ENCODE measurements at regions not wholly inside any gene's neighbourhood (a gene's known extent, or its start where the extent isn't known, plus 50 kb on each side); places are given as distances from the start of the nearest gene placed in this dataset.
A peak's percentile ranks its signal among the peaks of the same experiment; 100 is the strongest.

DNA sequence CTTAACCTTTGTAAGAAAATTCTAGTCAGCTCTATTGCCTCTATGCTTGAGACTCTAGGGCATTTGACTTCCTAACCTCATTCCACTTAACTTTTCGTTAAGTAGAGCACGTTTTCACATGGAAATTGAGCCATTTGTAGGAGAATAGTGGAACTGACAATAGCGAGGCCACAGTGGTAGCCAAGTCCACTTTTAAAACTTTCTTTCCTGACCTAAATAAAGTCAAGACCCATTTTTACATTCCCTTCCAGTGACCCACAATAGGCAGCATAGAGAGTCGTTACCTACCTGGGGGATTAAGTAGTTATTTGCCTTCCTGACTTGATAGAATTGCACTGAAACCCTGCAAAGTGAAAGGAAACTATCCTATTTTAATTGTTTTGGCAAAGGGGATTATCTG is 386.0 kb upstream of the NECTIN3 start:
- Histone ChIP-seq H3K14ac (ENCODE audit: insufficient read depth, low read length) (no peak overlapping the region), H3K79me1 (ENCODE audit: insufficient read depth, low read depth, low read length, poor library complexity, severe bottlenecking) (no peaks in the 10 kb centered on the region), H3K4me1 (ENCODE audit: insufficient read depth, low read length) (peaks cover 15% of the 10 kb centered on the region; the same call in 1 of the 2 replicates), H2AFZ (ENCODE audit: low read length) (no peak overlapping the region), H2BK12ac (ENCODE audit: insufficient read length, low read depth, low read length) (no peak overlapping the region), H4K5ac (ENCODE audit: insufficient read length, low read depth, low read length) (no peak overlapping the region), H2BK20ac (ENCODE audit: low read depth, low read length, poor library complexity, severe bottlenecking) (no peak overlapping the region), H2BK5ac (ENCODE audit: insufficient read length, low read length) (no peak overlapping the region), H3K18ac (ENCODE audit: insufficient read length, low read depth, low read length) (no peak overlapping the region), H3K27ac (ENCODE audit: insufficient read length, low read depth, low read length) (peak overlapping the region; percentile 91), H3K23ac (ENCODE audit: insufficient read length, low read depth, low read length) (no peak overlapping the region), H2AK5ac (ENCODE audit: insufficient read length, low read length) (no peak overlapping the region), H3K9ac (ENCODE audit: extremely low read depth, insufficient read length, low read length) (no peak overlapping the region), H3K23me2 (ENCODE audit: insufficient read length, low read depth, low read length, poor library complexity, severe bottlenecking) (no peaks in the 10 kb centered on the region), H3K4me2 (ENCODE audit: insufficient read depth, insufficient read length, low read length) (peak overlapping the region; percentile 40), H3K9me3 (ENCODE audit: control insufficient read depth, low read depth, low read length) (no peaks in the 10 kb centered on the region), H3K4ac (ENCODE audit: low read depth, low read length) (no peak overlapping the region), H2BK120ac (ENCODE audit: low read depth, low read length, poor library complexity, severe bottlenecking) (no peak overlapping the region), H2BK15ac (ENCODE audit: low read depth, low read length) (no peak overlapping the region), H3K27me3 (ENCODE audit: insufficient read depth, low read length) (no peaks in the 10 kb centered on the region), H4K91ac (ENCODE audit: insufficient read length, low read depth, low read length) (no peak overlapping the region), H3K56ac (ENCODE audit: insufficient read length, low read depth, low read length) (no peak overlapping the region), H3K79me2 (ENCODE audit: insufficient read depth, low read length) (no peaks in the 10 kb centered on the region), H3T11ph (ENCODE audit: low read length) (no peak overlapping the region), H4K20me1 (ENCODE audit: control insufficient read depth, insufficient read depth, insufficient read length) (no peaks in the 10 kb centered on the region), H4K8ac (replicated peaks; ENCODE audit: insufficient read length, low read depth, low read length) (no peak overlapping the region)
- WGBS (ENCODE audit: extremely low coverage, insufficient read length, low lambda C conversion rate): no CpG with 5 or more reads among the region's 4 CpGs
- H3K27me3 Mint-ChIP-seq (ENCODE audit: low read depth): no peaks in the 10 kb centered on the region
- peaks cover 7 to 22% (median 21%) of the 10 kb centered on the region in 3 experiments; a peak in 6 of 7 replicates for H3K36me3 Mint-ChIP-seq (ENCODE audit: insufficient read depth in 1 of 3, low read depth in 3 of 3)
- peak overlapping the region; percentile 84 to 96 (median 94) for H3K27ac Mint-ChIP-seq
- peaks cover 55% of the 10 kb centered on the region in 2 experiments for H3K4me1 Mint-ChIP-seq
- peaks cover 0 to 6% of the 10 kb centered on the region in 2 experiments; a peak in 3 of 5 replicates for H3K9me3 Mint-ChIP-seq
- DNase-seq: no peak
- no peak overlapping the region; a peak in 1 of 5 replicates for H3K4me3 Mint-ChIP-seq
- TF ChIP-seq, protein P1, sequence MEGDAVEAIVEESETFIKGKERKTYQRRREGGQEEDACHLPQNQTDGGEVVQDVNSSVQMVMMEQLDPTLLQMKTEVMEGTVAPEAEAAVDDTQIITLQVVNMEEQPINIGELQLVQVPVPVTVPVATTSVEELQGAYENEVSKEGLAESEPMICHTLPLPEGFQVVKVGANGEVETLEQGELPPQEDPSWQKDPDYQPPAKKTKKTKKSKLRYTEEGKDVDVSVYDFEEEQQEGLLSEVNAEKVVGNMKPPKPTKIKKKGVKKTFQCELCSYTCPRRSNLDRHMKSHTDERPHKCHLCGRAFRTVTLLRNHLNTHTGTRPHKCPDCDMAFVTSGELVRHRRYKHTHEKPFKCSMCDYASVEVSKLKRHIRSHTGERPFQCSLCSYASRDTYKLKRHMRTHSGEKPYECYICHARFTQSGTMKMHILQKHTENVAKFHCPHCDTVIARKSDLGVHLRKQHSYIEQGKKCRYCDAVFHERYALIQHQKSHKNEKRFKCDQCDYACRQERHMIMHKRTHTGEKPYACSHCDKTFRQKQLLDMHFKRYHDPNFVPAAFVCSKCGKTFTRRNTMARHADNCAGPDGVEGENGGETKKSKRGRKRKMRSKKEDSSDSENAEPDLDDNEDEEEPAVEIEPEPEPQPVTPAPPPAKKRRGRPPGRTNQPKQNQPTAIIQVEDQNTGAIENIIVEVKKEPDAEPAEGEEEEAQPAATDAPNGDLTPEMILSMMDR (conservative IDR thresholded peaks at IDR 0.05): no peak

Measured in H9 (cell line).